Hepatocyte (in vitro differentiated cells): ENCODE measurements at regions not wholly inside any gene's neighbourhood (a gene's known extent, or its start where the extent isn't known, plus 50 kb on each side); places are given as distances from the start of the nearest gene placed in this dataset.

Experiments used
- EZH2 ChIP-seq: fragments of 200-600 bp; sonication (generic); IDR thresholded peaks from 2 replicates; pipeline ENCODE4 v1.6.1; 2016; ENCODE audit warnings: antibody characterized with exemption, mild to moderate bottlenecking, borderline replicate concordance
- TF ChIP-seq, protein P1 (sequence below): fragments of 200-600 bp; sonication (generic); IDR thresholded peaks from 2 replicates; pipeline ENCODE4 v1.5.1; 2016; ENCODE audit warnings: antibody characterized with exemption, mild to moderate bottlenecking; ENCODE audit not compliant: poor library complexity

DNA sequence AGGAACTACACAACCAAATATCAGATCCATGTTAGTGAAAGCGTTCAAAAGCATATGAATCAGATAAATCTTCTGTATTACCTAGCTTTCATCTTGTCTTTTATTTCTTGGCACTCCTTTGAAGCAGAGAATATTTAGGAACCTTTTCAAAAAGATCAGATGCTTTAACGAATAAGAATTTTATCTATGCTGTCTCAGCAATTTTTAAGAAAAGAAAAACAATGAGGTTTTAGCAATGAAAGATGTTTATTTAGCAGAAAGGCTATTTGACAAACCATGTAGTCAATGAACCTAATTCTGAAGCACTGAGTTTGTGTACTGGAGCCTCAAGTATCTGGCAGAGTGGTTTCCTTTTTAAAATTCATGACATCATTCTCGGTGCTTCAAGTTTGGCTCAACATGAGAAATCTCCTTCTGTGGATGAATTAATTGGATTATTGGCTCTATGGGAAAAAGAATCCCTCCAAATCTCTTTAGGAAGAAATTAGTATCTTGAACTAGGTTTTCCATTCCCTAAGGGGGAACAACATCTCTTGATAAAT lies 534.7 kb downstream of the CAAP1 start:
- TF ChIP-seq, protein P1, sequence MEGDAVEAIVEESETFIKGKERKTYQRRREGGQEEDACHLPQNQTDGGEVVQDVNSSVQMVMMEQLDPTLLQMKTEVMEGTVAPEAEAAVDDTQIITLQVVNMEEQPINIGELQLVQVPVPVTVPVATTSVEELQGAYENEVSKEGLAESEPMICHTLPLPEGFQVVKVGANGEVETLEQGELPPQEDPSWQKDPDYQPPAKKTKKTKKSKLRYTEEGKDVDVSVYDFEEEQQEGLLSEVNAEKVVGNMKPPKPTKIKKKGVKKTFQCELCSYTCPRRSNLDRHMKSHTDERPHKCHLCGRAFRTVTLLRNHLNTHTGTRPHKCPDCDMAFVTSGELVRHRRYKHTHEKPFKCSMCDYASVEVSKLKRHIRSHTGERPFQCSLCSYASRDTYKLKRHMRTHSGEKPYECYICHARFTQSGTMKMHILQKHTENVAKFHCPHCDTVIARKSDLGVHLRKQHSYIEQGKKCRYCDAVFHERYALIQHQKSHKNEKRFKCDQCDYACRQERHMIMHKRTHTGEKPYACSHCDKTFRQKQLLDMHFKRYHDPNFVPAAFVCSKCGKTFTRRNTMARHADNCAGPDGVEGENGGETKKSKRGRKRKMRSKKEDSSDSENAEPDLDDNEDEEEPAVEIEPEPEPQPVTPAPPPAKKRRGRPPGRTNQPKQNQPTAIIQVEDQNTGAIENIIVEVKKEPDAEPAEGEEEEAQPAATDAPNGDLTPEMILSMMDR = no peak
- TF ChIP-seq EZH2 = no peak
